Heart left ventricle (tissue), 16 donors: ENCODE measurements at regions not wholly inside any gene's neighbourhood (a gene's known extent, or its start where the extent isn't known, plus 50 kb on each side); places are given as distances from the start of the nearest gene placed in this dataset.
"Not testable (repeated sequence)": the region's sequence is repeated elsewhere in the genome, so short reads cannot be mapped to it uniquely, and the experiment has no call there.

ENCODE experiments used
- ATAC-seq, 4 donors: fragments of 200-7000 bp; cut with Tn5 transposase; one replicate each; pipeline ENCODE4 v1.9.1; 2020 to 2022; ENCODE audit warnings: moderate library complexity in 4 of 4, mild to moderate bottlenecking in 3 of 4, moderate number of reproducible peaks in 1 of 4
- DNase-seq, 5 donors: peaks; one replicate each; pipeline ENCODE4 v3.0.0-alpha.2; 2020
- H3K27ac ChIP-seq, 12 donors: fragments of 200-600 bp; sonication (generic) in 4 of 12; one replicate each; pipeline versions ENCODE4 v1.5.0 to v1.8.0; 2016 to 2022; ENCODE audit warnings: mild to moderate bottlenecking in 2 of 12
- H3K27me3 ChIP-seq, 9 donors: fragments of 200-600 bp; sonication (generic) in 2 of 9; one replicate each; pipeline versions ENCODE4 v1.5.1 to v1.8.0; 2016 to 2022; ENCODE audit warnings: mild to moderate bottlenecking in 3 of 9
- H3K36me3 ChIP-seq, 9 donors: fragments of 200-600 bp; sonication (generic) in 2 of 9; one replicate each; pipeline versions ENCODE4 v1.5.0 to v1.8.0; 2018 to 2022; ENCODE audit warnings: mild to moderate bottlenecking in 2 of 9
- H3K4me1 ChIP-seq, 12 donors: fragments of 200-600 bp; sonication (generic) in 4 of 12; one replicate each; pipeline versions ENCODE4 v1.5.0 to v1.8.0; 2016 to 2022; ENCODE audit warnings: mild to moderate bottlenecking in 3 of 12
- H3K4me3 ChIP-seq, 12 donors: fragments of 200-600 bp; sonication (generic) in 4 of 12; one replicate each; pipeline versions ENCODE4 v1.5.0 to v1.8.0; 2017 to 2022; ENCODE audit warnings: mild to moderate bottlenecking in 9 of 12, moderate library complexity in 4 of 12
- H3K9me3 ChIP-seq, 12 donors: fragments of 200-600 bp; sonication (generic) in 4 of 12; one replicate each; pipeline versions ENCODE4 v1.5.0 to v1.8.0; 2016 to 2022; ENCODE audit warnings: mild to moderate bottlenecking in 1 of 12
- CTCF ChIP-seq, 12 donors: fragments of 200-600 bp; sonication (generic) in 4 of 12; IDR thresholded peaks; one replicate each; pipeline versions ENCODE4 v1.5.0 to v1.8.0; 2018 to 2022; ENCODE audit warnings: antibody characterized with exemption in 12 of 12, mild to moderate bottlenecking in 5 of 12
- POLR2A ChIP-seq, 2 donors: fragments of 450-650 bp; IDR thresholded peaks; one replicate each; pipeline ENCODE4 v1.6.1; 2017; ENCODE audit warnings: antibody characterized with exemption in 2 of 2, mild to moderate bottlenecking in 2 of 2, moderate library complexity in 2 of 2
- WGBS, 4 donors: extraction: QIAGEN DNeasy Blood & Tissue Kit in 2 of 4; methylation state at CpG; one replicate each; pipeline versions ENCODE4 v1.1.5 to v1.1.7; 2013 to 2018; 5-methylcytosine and 5-hydroxymethylcytosine counted together
- intact Hi-C, 10 donors: fragments of 100-400 bp; cut with DNase I; formaldehyde crosslinking; loops; one replicate each; pipeline versions ENCODE4 v1.11.1 to v1.14.2; 2022
- donor health status: ischemic (EF 13 %, LVEDD 7.1; RV severe dilation, severe dysfunction).
- donor health status: healthy with polysubstance abuse.
- donor health status: DM: no; HTN: yes; CAD: no.
- donor health status: DM: no; HTN: no; CAD: no.
- donor health status: ischemic (EF 25% LVEDD 6.9; RV normal size, moderate dysfunction).
- donor health status: ischemic (EF 25% LVEDD 5.7; RV mildly dilated, moderate dysfunction).
- donor health status: healthy.
- donor health status: DM: yes; HTN: yes; CAD: no.
- donor health status: ischemic (EF 35%, LVEDD 5.7; RV mildly dilated, moderate dysfunction).
- donor health status: nonischemic (EF 11% LVEDD 7.7; RV severe dilation, severe dysfunction).
- donor health status: DM: yes; HTN: yes; CAD: no.
- donor health status: PGD.
- donor health status: ischemic (EF 29% LVEDD 5.4; RV normal size, mild dysfunction).
- donor health status: nonischemic (EF 23%, LVEDD 6.1; RV moderate dilation, normal function).

- intact Hi-C loops = no loop called here
- no peaks in the 10 kb centered on the region for H3K36me3 ChIP-seq
- no peaks in the 10 kb centered on the region for H3K27me3 ChIP-seq
- 62 to 68% (median 65%) methylated on average over 2 of the region's 2 CpGs for WGBS, 4 donors
- DNase-seq (no peak), ATAC-seq (peak; percentile 71 to 96 (median 84))
- H3K27ac ChIP-seq = peak overlapping the region in 10 of 12 donors; percentile 11 to 89 (median 46)
- H3K4me1 ChIP-seq = peaks cover 0 to 15% (median 1%) of the 10 kb centered on the region in 12 donors
- H3K4me3 ChIP-seq = no peak overlapping the region
- peaks cover 0 to 27% (median 2%) of the 10 kb centered on the region in 12 donors for H3K9me3 ChIP-seq
- TF ChIP-seq POLR2A (IDR thresholded peaks at IDR 0.05) (no peak), CTCF (IDR thresholded peaks at IDR 0.05) (no peak)
These were observed 143.4 kb upstream of the EXOC2 start for GRCh38 chr6:836276-836853.

- intact Hi-C loops = no loop called here
- Histone ChIP-seq H3K4me1 (peaks cover 0 to 15% (median 1%) of the 10 kb centered on the region in 12 donors), H3K27me3 (no peaks in the 10 kb centered on the region), H3K36me3 (no peaks in the 10 kb centered on the region), H3K27ac (peak overlapping the region in 10 of 12 donors; percentile 11 to 89 (median 46)), H3K9me3 (peaks cover 0 to 27% (median 2%) of the 10 kb centered on the region in 12 donors), H3K4me3 (no peak overlapping the region)
- ATAC-seq (peak; percentile 87 to 95 (median 90)), DNase-seq (peak in 1 of 5 donors; percentile 33)
- TF ChIP-seq POLR2A (IDR thresholded peaks at IDR 0.05) (no peak), CTCF (IDR thresholded peaks at IDR 0.05) (no peak)
- 52 to 60% (median 58%) methylated on average over 3 of the region's 3 CpGs for WGBS, 4 donors
These were observed 142.7 kb upstream of the EXOC2 start for GRCh38 chr6:835476-836160.

DNA sequence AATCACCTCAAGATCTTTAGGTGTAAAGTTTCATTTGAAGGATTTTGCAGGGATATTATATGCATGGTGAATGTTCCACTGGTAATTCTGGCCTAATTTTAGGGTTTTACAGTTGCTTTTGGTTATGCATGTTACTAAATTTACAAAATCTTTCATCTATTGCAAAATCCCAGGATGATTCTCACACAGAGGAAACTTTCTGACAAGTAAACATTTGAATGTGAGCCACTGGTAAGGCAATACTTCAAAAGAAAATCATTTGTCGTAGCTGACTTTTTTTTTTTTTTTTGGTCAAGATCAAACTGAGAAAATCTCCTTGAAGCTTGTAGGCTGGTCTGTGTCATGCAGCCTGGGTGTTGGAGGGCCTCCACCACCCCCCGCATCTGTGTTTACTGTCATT is 141.9 kb upstream of the EXOC2 start:
- intact Hi-C loops = no loop called here
- Histone ChIP-seq H3K4me1 (peaks cover 0 to 15% (median 1%) of the 10 kb centered on the region in 12 donors), H3K27me3 (no peaks in the 10 kb centered on the region), H3K36me3 (no peaks in the 10 kb centered on the region), H3K27ac (peak overlapping the region in 3 of 12 donors; percentile 37 to 89 (median 42)), H3K9me3 (peaks cover 0 to 23% (median 1%) of the 10 kb centered on the region in 12 donors), H3K4me3 (no peak overlapping the region)
- no peak for ATAC-seq
- no peak for DNase-seq
- WGBS, 4 donors = 74 to 81% (median 77%) methylated on average over 2 of the region's 2 CpGs
- no peak for TF ChIP-seq CTCF (IDR thresholded peaks at IDR 0.05)
- TF ChIP-seq POLR2A (IDR thresholded peaks at IDR 0.05) = no peak

DNA sequence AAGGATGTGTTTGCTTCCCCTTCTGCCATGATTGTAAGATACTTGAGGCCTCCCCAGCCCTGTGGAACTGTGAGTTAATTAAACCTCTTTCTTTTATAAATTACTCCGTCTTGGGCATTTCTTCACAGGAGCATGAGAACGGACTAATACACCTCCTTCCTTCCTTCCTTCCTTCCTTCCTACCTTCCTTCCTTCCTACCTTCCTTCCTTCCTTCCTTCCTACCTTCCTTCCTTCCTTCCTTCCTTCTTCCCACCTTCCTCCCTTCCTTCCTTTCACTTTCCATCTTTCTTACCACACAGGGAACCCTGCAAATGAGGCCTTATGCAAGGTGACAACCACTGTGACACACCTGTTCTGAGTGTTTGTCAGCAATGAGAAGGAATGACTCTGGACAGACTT is 141.3 kb upstream of the EXOC2 start:
- Histone ChIP-seq H3K27me3 (no peaks in the 10 kb centered on the region), H3K27ac (no peak overlapping the region), H3K4me3 (no peak overlapping the region), H3K4me1 (peaks cover 0 to 15% (median 1%) of the 10 kb centered on the region in 12 donors), H3K36me3 (no peaks in the 10 kb centered on the region), H3K9me3 (peaks cover 0 to 17% (median 0%) of the 10 kb centered on the region in 12 donors)
- intact Hi-C loops = no loop called here
- DNase-seq (no peak), ATAC-seq (no peak)
- TF ChIP-seq CTCF (IDR thresholded peaks at IDR 0.05) (no peak), POLR2A (IDR thresholded peaks at IDR 0.05) (no peak)
- 90 to 95% (median 92%) methylated on average over 2 of the region's 2 CpGs for WGBS, 4 donors

DNA sequence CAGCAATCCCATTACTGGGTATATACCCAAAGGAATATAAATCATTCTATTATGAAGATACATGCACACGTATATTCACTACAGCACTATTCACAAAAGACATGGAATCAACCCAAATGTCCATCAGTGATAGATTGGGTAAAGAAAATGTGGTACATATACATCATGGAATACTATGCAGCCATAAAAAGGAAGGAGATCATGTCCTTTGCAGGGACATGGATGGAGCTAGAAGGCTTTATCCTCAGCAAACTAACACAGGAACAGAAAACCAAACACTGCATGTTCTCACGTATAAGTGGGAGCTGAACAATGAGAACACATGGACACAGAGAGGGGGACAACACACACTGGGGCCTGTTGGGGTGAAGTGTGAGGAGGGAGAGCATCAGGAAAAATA is 139.9 kb upstream of the EXOC2 start:
- intact Hi-C loops, ATAC-seq, H3K27me3 ChIP-seq, DNase-seq, H3K4me3 ChIP-seq, H3K36me3 ChIP-seq, H3K27ac ChIP-seq: not testable (repeated sequence)
- Histone ChIP-seq H3K9me3 (peaks cover 0 to 19% (median 0%) of the 10 kb centered on the region in 12 donors), H3K4me1 (peaks cover 0 to 15% (median 1%) of the 10 kb centered on the region in 12 donors)
- WGBS, 4 donors = 68 to 98% (median 94%) methylated on average over 2 of the region's 2 CpGs
